A549 (cell line): ENCODE measurements at regions not wholly inside any gene's neighbourhood (a gene's known extent, or its start where the extent isn't known, plus 50 kb on each side); places are given as distances from the start of the nearest gene placed in this dataset.

ENCODE experiments used
- ATAC-seq, 2 experiments: fragments of 200-7000 bp in 1 of 2; fragments of >200 bp in 1 of 2; cut with Nextera tagmentation in 1 of 2; cut with Tn5 transposase in 1 of 2; 3 replicates each; pipeline versions ENCODE4 v1.8.0 to v1.9.1; 2018 to 2020; ENCODE audit warnings: mild to moderate bottlenecking in 1 of 2, moderate library complexity in 1 of 2
- CTCF ChIA-PET: fragments of 300-600 bp; sonication (Branson Sonifier 250); formaldehyde crosslinking; extraction: SDS; loops from one replicate; lab custom pipeline; 2021; ENCODE audit warnings: antibody characterized with exemption, inconsistent platforms; lab: Yijun Ruan, JAX
- POLR2A ChIA-PET: fragments of 350-600 bp; formaldehyde crosslinking; extraction: SDS; loops from one replicate; lab custom pipeline; 2021; ENCODE audit warnings: antibody characterized with exemption, inconsistent platforms; lab: Yijun Ruan, JAX
- DNase-seq, 2 experiments: peaks; one replicate each; pipeline versions ENCODE4 v3.0.0 to v3.0.0-alpha.2; 2011 to 2016; ENCODE audit warnings: low read depth in 1 of 2, low spot score in 1 of 2
- FAIRE-seq: peaks from 2 replicates; lab custom pipeline; 2011; peaks lifted over from hg19 to GRCh38; lab: Jason Lieb, UNC
- H3K27ac ChIP-seq, 2 experiments: fragments of >200 bp; sonication (Bioruptor Twin); formaldehyde crosslinking; 3 replicates each; pipeline ENCODE4 v1.5.1; 2016 to 2017
- H3K4me1 ChIP-seq: fragments of >200 bp; sonication (Bioruptor Twin); formaldehyde crosslinking; 3 replicates; pipeline ENCODE4 v1.6.1; 2016
- H3K4me2 ChIP-seq: fragments of >200 bp; sonication (Bioruptor Twin); formaldehyde crosslinking; 3 replicates; pipeline ENCODE4 v1.6.1; 2016
- H3K4me3 ChIP-seq: fragments of >200 bp; sonication (Bioruptor Twin); formaldehyde crosslinking; 3 replicates; pipeline ENCODE4 v1.5.1; 2016
- H3K9me3 ChIP-seq: fragments of >200 bp; sonication (Bioruptor Twin); formaldehyde crosslinking; 3 replicates; pipeline ENCODE4 v1.6.1; 2016
- BHLHE40 ChIP-seq: IDR thresholded peaks from 2 replicates; pipeline ENCODE4 v1.6.1; 2012; ENCODE audit warnings: low read depth, low read length, inconsistent platforms
- CBX8 ChIP-seq: fragments of 200-600 bp; sonication (generic); IDR thresholded peaks from 2 replicates; pipeline ENCODE4 v1.6.1; 2016
- CEBPB ChIP-seq, 2 experiments: fragments of >200 bp in 1 of 2; sonication (Bioruptor Twin) in 1 of 2; formaldehyde crosslinking in 1 of 2; IDR thresholded peaks; 2 replicates each; pipeline ENCODE4 v1.6.1; 2012 to 2016
- EHF ChIP-seq: fragments of 250-450 bp; sonication (Bioruptor Pico); IDR thresholded peaks from 2 replicates; pipeline ENCODE4 v1.5.0; 2020; ENCODE audit warnings: mild to moderate bottlenecking
- EP300 ChIP-seq, 2 experiments: fragments of >200 bp; sonication (Bioruptor Twin); formaldehyde crosslinking; IDR thresholded peaks; 2 replicates in 1 of 2; 3 replicates in 1 of 2; pipeline ENCODE4 v1.6.1; 2016 to 2017
- ESRRA ChIP-seq: fragments of 150-350 bp; IDR thresholded peaks from 2 replicates; pipeline ENCODE4 v1.6.1; 2014; ENCODE audit warnings: mild to moderate bottlenecking, low read length, borderline replicate concordance
- FOSB ChIP-seq: fragments of 250-450 bp; sonication (Bioruptor Pico); IDR thresholded peaks from 2 replicates; pipeline ENCODE4 v1.5.0; 2020; ENCODE audit warnings: mild to moderate bottlenecking, moderate library complexity
- GATA3 ChIP-seq: IDR thresholded peaks from 2 replicates; pipeline ENCODE4 v1.6.1; 2012; ENCODE audit warnings: borderline replicate concordance
- HES2 ChIP-seq: fragments of >200 bp; sonication (Bioruptor Twin); formaldehyde crosslinking; IDR thresholded peaks from 2 replicates; pipeline ENCODE4 v1.6.1; 2016
- HEYL ChIP-seq: fragments of 250-450 bp; sonication (Bioruptor Pico); IDR thresholded peaks from 2 replicates; pipeline ENCODE4 v1.8.0; 2021; ENCODE audit warnings: mild to moderate bottlenecking, moderate library complexity
- HOXA7 ChIP-seq: fragments of 250-450 bp; sonication (Bioruptor Pico); IDR thresholded peaks from 2 replicates; pipeline ENCODE4 v1.5.0; 2020; ENCODE audit warnings: mild to moderate bottlenecking, moderate library complexity
- JUN ChIP-seq, 2 experiments: fragments of >200 bp; sonication (Bioruptor Twin); formaldehyde crosslinking; IDR thresholded peaks; 2 replicates in 1 of 2; 3 replicates in 1 of 2; pipeline ENCODE4 v1.6.1; 2016 to 2017
- JUNB ChIP-seq: fragments of >200 bp; sonication (Bioruptor Twin); formaldehyde crosslinking; IDR thresholded peaks from 2 replicates; pipeline ENCODE4 v1.6.1; 2016
- KDM1A ChIP-seq: fragments of 200-600 bp; sonication (generic); IDR thresholded peaks from 2 replicates; pipeline ENCODE4 v1.6.1; 2016; ENCODE audit warnings: low read depth, mild to moderate bottlenecking
- KDM5A ChIP-seq: fragments of 200-600 bp; sonication (generic); IDR thresholded peaks from 2 replicates; pipeline ENCODE4 v1.6.1; 2016; ENCODE audit warnings: antibody characterized with exemption, mild to moderate bottlenecking
- MAZ ChIP-seq: fragments of 150-350 bp; IDR thresholded peaks from 2 replicates; pipeline ENCODE4 v1.6.1; 2014; ENCODE audit warnings: antibody characterized with exemption, low read depth, low read length, borderline replicate concordance
- MYC ChIP-seq: IDR thresholded peaks from 2 replicates; pipeline ENCODE4 v1.6.1; 2012; ENCODE audit warnings: mild to moderate bottlenecking, inconsistent platforms, low read length, improper control_type of control experiment, borderline replicate concordance
- NFE2L2 ChIP-seq: fragments of 150-350 bp; conservative IDR thresholded peaks from 2 replicates; pipeline ENCODE4 v1.6.1; 2014; ENCODE audit warnings: low read length
- NPAS2 ChIP-seq: fragments of 250-450 bp; sonication (Bioruptor Pico); IDR thresholded peaks from 2 replicates; pipeline ENCODE4 v1.8.0; 2022; ENCODE audit warnings: mild to moderate bottlenecking, moderate library complexity, borderline replicate concordance
- PBX3 ChIP-seq: IDR thresholded peaks from 2 replicates; pipeline ENCODE4 v1.6.1; 2012
- PHF8 ChIP-seq: fragments of 200-600 bp; sonication (generic); IDR thresholded peaks from 2 replicates; pipeline ENCODE4 v1.6.1; 2016; ENCODE audit warnings: low read depth, mild to moderate bottlenecking, antibody characterized with exemption, moderate library complexity, borderline replicate concordance
- RAD21 ChIP-seq, 2 experiments: fragments of >200 bp in 1 of 2; sonication (Bioruptor Twin) in 1 of 2; formaldehyde crosslinking in 1 of 2; IDR thresholded peaks in 1 of 2; conservative IDR thresholded peaks in 1 of 2; 2 replicates in 1 of 2; 3 replicates in 1 of 2; pipeline ENCODE4 v1.6.1; 2012 to 2018; ENCODE audit warnings: inconsistent platforms in 1 of 2
- RCOR1 ChIP-seq: fragments of 150-350 bp; IDR thresholded peaks from 2 replicates; pipeline ENCODE4 v1.6.1; 2014; ENCODE audit warnings: antibody characterized with exemption, low read length, low read depth
- SMC3 ChIP-seq: fragments of >200 bp; sonication (Bioruptor Twin); formaldehyde crosslinking; IDR thresholded peaks from 3 replicates; pipeline ENCODE4 v1.6.1; 2018; ENCODE audit warnings: inconsistent platforms
- SREBF2 ChIP-seq: fragments of 450-650 bp; IDR thresholded peaks from 2 replicates; pipeline ENCODE4 v1.6.1; 2014; ENCODE audit warnings: mild to moderate bottlenecking, moderate library complexity
- TP53 ChIP-seq: fragments of 250-450 bp; sonication (Bioruptor Pico); IDR thresholded peaks from 2 replicates; pipeline ENCODE4 v1.5.0; 2021; ENCODE audit warnings: mild to moderate bottlenecking, moderate library complexity
- ZSCAN20 ChIP-seq: fragments of 250-450 bp; sonication (Bioruptor Pico); IDR thresholded peaks from 2 replicates; pipeline ENCODE4 v1.8.0; 2022; ENCODE audit warnings: mild to moderate bottlenecking, moderate library complexity
- WGBS: methylation state at CpG from one replicate; pipeline ENCODE4 v1.1.6; 2017; ENCODE audit errors: missing lambda C conversion rate; 5-methylcytosine and 5-hydroxymethylcytosine counted together
- TF ChIP-seq, protein P1 (sequence below): fragments of >200 bp; sonication (Bioruptor Twin); formaldehyde crosslinking; IDR thresholded peaks from 3 replicates; pipeline ENCODE4 v1.6.1; 2016

DNA sequence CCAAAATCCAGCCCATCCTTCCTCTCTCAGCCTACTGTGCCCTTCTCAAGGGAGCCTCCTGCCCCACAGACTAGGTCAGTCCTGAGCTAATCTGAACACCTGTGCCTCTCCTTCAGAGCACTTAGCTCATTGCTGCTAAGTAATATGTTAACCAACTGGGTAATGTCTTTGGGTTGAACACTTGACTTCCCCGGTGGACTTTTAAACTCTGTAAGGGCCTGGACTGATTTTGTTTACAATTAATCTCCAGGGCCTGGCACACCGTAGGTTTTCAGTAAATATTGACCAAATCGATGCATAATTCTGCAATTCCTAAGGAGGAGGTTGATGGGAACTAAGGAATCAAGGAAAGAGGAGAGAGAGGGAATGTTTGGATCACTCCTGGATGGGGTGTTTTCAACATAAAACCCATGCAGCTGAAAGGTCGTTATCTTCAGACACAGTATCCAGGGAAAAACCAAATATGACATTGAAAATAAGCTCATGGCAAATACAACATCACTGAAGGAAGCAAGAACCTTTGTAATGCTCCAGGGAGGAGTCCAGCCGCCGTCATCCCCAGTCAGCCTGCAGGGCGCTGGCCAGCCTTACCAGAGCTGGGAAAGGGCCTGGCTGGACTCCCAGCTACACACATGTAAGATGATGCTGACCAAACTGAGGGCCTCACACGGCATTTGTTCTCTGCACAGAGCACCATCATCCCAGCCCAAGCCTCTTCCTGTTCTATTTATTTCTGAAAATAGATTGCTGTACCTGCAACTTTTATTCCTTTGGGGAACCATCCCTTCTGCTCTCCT is 166.3 kb downstream of the C5orf15 start (continued):
- no peak for TF ChIP-seq HES2
- no peak for TF ChIP-seq SREBF2
- TF ChIP-seq BHLHE40 = no peak
- no peak for TF ChIP-seq JUN (IDR thresholded peaks at IDR 0.05)
- TF ChIP-seq KDM5A = no peak
- TF ChIP-seq, all 56 proteins: peak for 0

GRCh38 chr5:133801431-133801830 is 167.0 kb downstream of the C5orf15 start:
- POLR2A ChIA-PET = no interaction called here
- no peak for FAIRE-seq
- H3K9me3 ChIP-seq = no peaks in the 10 kb centered on the region
- ATAC-seq = no peak
- CTCF ChIA-PET = interaction anchor here (1.7 kb wide), 1 partner anchor 10 kb away, joined by 5 read pairs; no protein-coding TSS in a partner anchor
- no peak for DNase-seq
- no peaks in the 10 kb centered on the region for H3K4me1 ChIP-seq
- 74% methylated on average over 7 of the region's 7 CpGs for WGBS
- H3K4me3 ChIP-seq = no peak overlapping the region
- H3K27ac ChIP-seq = no peak overlapping the region
- TF ChIP-seq JUNB = no peak
- no peak for TF ChIP-seq EP300 (IDR thresholded peaks at IDR 0.05)
- TF ChIP-seq MAZ = no peak
- H3K4me2 ChIP-seq = no peak overlapping the region

GRCh38 chr5:133799571-133800237 is 168.7 kb downstream of the C5orf15 start:
- 86% methylated on average over 7 of the region's 8 CpGs for WGBS
- Histone ChIP-seq H3K4me1 (no peaks in the 10 kb centered on the region), H3K4me3 (no peak overlapping the region), H3K4me2 (no peak overlapping the region), H3K9me3 (no peaks in the 10 kb centered on the region), H3K27ac (no peak overlapping the region)
- TF ChIP-seq NFE2L2 (no peak), FOSB (CRISPR knock-in tag) (no peak), HES2 (no peak), SMC3 (no peak), KDM1A (no peak), NPAS2 (CRISPR knock-in tag) (no peak), ESRRA (no peak), HEYL (CRISPR knock-in tag) (no peak)
- DNase-seq (no peak), ATAC-seq (no peak), FAIRE-seq (no peak)
- ChIA-PET POLR2A (no interaction called here), CTCF (interaction anchor here (1.0 kb wide), 1 partner anchor 23 kb away, joined by 3 read pairs; no protein-coding TSS in a partner anchor)

DNA sequence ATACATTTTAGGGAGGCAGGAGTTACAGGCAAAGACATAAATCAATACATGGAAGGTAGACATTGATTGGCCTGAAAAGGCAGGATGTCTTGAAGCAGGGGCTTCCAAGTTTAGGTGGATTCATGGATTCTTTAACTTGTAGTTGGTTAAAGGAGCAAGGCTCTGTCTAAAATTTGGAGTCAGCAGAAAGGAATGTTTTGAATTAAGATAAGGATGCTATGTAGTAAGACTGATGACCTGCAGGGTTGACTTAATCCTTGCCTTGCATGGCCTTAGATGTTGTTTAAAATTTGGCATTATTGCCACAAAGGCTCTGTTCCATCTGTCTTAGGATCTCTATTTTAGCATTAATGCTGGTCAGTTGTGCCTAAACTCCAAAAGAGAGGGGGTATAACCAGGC is 171.3 kb downstream of the C5orf15 start:
- POLR2A ChIA-PET = no interaction called here
- DNase-seq (no peak), ATAC-seq (no peak), FAIRE-seq (no peak)
- Histone ChIP-seq H3K9me3 (no peaks in the 10 kb centered on the region), H3K27ac (no peak overlapping the region), H3K4me3 (no peak overlapping the region), H3K4me1 (no peaks in the 10 kb centered on the region), H3K4me2 (no peak overlapping the region)
- CTCF ChIA-PET = no interaction called here
- TF ChIP-seq TP53 (CRISPR knock-in tag) (no peak), EHF (CRISPR knock-in tag) (no peak), CEBPB (IDR thresholded peaks at IDR 0.05) (no peak), JUN (IDR thresholded peaks at IDR 0.05) (no peak), RAD21 (conservative IDR thresholded peaks at IDR 0.05 in 1 of 2, IDR thresholded peaks at IDR 0.05 in 1 of 2) (no peak), MYC (no peak), BHLHE40 (no peak), PHF8 (no peak), HOXA7 (no peak), HEYL (CRISPR knock-in tag) (no peak), ZSCAN20 (CRISPR knock-in tag) (no peak), MAZ (no peak), RCOR1 (no peak), PBX3 (no peak), GATA3 (no peak), SREBF2 (no peak), CBX8 (no peak)
- TF ChIP-seq, protein P1, sequence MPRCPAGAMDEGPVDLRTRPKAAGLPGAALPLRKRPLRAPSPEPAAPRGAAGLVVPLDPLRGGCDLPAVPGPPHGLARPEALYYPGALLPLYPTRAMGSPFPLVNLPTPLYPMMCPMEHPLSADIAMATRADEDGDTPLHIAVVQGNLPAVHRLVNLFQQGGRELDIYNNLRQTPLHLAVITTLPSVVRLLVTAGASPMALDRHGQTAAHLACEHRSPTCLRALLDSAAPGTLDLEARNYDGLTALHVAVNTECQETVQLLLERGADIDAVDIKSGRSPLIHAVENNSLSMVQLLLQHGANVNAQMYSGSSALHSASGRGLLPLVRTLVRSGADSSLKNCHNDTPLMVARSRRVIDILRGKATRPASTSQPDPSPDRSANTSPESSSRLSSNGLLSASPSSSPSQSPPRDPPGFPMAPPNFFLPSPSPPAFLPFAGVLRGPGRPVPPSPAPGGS = no peak
